ENCODE measurements at regions not wholly inside any gene's neighbourhood (a gene's known extent, or its start where the extent isn't known, plus 50 kb on each side); places are given as distances from the start of the nearest gene placed in this dataset.

- H3K36me3 Mint-ChIP-seq = no peaks in the 10 kb centered on the region
- ATAC-seq (ENCODE audit: low read depth) (no peak), DNase-seq (no peak)
- POLR2A ChIA-PET = no interaction called here
- H3K4me3 Mint-ChIP-seq = no peak overlapping the region
- no peaks in the 10 kb centered on the region for H3K27me3 Mint-ChIP-seq
- H3K27ac Mint-ChIP-seq = no peak overlapping the region
- no peaks in the 10 kb centered on the region for H3K4me1 Mint-ChIP-seq
- H3K9me3 Mint-ChIP-seq = no peaks in the 10 kb centered on the region
These were observed 50.6 kb downstream of the SLIT2 start for GRCh38 chr4:20302336-20302735.

GRCh38 chr4:20305976-20306375 is 54.3 kb downstream of the SLIT2 start:
- Mint-ChIP-seq H3K9me3 (no peaks in the 10 kb centered on the region), H3K36me3 (no peaks in the 10 kb centered on the region)
- ATAC-seq (ENCODE audit: low read depth) = no peak

GRCh38 chr4:20311856-20312255 is 60.2 kb downstream of the SLIT2 start:
- no peaks in the 10 kb centered on the region for H3K9me3 Mint-ChIP-seq
- H3K36me3 Mint-ChIP-seq = no peaks in the 10 kb centered on the region
- no peaks in the 10 kb centered on the region for H3K27me3 Mint-ChIP-seq
- no peak overlapping the region for H3K4me3 Mint-ChIP-seq
- DNase-seq (no peak), ATAC-seq (ENCODE audit: low read depth) (no peak)
- no peak overlapping the region for H3K27ac Mint-ChIP-seq
- no peaks in the 10 kb centered on the region for H3K4me1 Mint-ChIP-seq
- POLR2A ChIA-PET = no interaction called here

More at GRCh38 chr4:20305976-20306375, 54.3 kb downstream of the SLIT2 start:
- POLR2A ChIA-PET = no interaction called here
- Mint-ChIP-seq H3K27me3 (no peaks in the 10 kb centered on the region), H3K4me3 (no peak overlapping the region), H3K27ac (no peak overlapping the region), H3K4me1 (no peaks in the 10 kb centered on the region)
- DNase-seq = no peak

- DNase-seq (peak; percentile 15), ATAC-seq (ENCODE audit: low read depth) (no peak)
- Mint-ChIP-seq H3K36me3 (no peaks in the 10 kb centered on the region), H3K4me1 (no peaks in the 10 kb centered on the region), H3K9me3 (no peaks in the 10 kb centered on the region), H3K27ac (no peak overlapping the region), H3K27me3 (no peaks in the 10 kb centered on the region), H3K4me3 (no peak overlapping the region)
- POLR2A ChIA-PET = no interaction called here
These were observed 61.7 kb downstream of the SLIT2 start for GRCh38 chr4:20313237-20314030.

- Mint-ChIP-seq H3K27me3 (no peaks in the 10 kb centered on the region), H3K27ac (no peak overlapping the region), H3K9me3 (peaks cover 1% of the 10 kb centered on the region), H3K4me1 (no peaks in the 10 kb centered on the region), H3K4me3 (no peak overlapping the region), H3K36me3 (no peaks in the 10 kb centered on the region)
- DNase-seq (no peak), ATAC-seq (ENCODE audit: low read depth) (no peak)
- POLR2A ChIA-PET = no interaction called here
These were observed 65.8 kb downstream of the SLIT2 start for GRCh38 chr4:20317424-20317985.

GRCh38 chr4:20318001-20318908 is 66.5 kb downstream of the SLIT2 start:
- no peak overlapping the region for H3K4me3 Mint-ChIP-seq
- H3K27ac Mint-ChIP-seq = no peak overlapping the region
- no peaks in the 10 kb centered on the region for H3K4me1 Mint-ChIP-seq
- H3K9me3 Mint-ChIP-seq = peaks cover 1% of the 10 kb centered on the region
- ATAC-seq (ENCODE audit: low read depth) (no peak), DNase-seq (no peak)
- POLR2A ChIA-PET = no interaction called here
- H3K27me3 Mint-ChIP-seq = no peaks in the 10 kb centered on the region
- no peaks in the 10 kb centered on the region for H3K36me3 Mint-ChIP-seq

- no peak for ATAC-seq (ENCODE audit: low read depth)
- no peaks in the 10 kb centered on the region for H3K36me3 Mint-ChIP-seq
- DNase-seq = no peak
- H3K9me3 Mint-ChIP-seq = peaks cover 1% of the 10 kb centered on the region
- no peaks in the 10 kb centered on the region for H3K4me1 Mint-ChIP-seq
- H3K4me3 Mint-ChIP-seq = no peak overlapping the region
- POLR2A ChIA-PET = no interaction called here
- H3K27ac Mint-ChIP-seq = no peak overlapping the region
- no peaks in the 10 kb centered on the region for H3K27me3 Mint-ChIP-seq
These were observed 67.2 kb downstream of the SLIT2 start for GRCh38 chr4:20318909-20319277.

- DNase-seq = no peak
- Mint-ChIP-seq H3K36me3 (no peaks in the 10 kb centered on the region), H3K4me1 (no peaks in the 10 kb centered on the region), H3K27ac (no peak overlapping the region), H3K9me3 (peaks cover 1% of the 10 kb centered on the region), H3K4me3 (no peak overlapping the region), H3K27me3 (no peaks in the 10 kb centered on the region)
- ATAC-seq (ENCODE audit: low read depth) = no peak
- POLR2A ChIA-PET = no interaction called here
These were observed 68.3 kb downstream of the SLIT2 start for GRCh38 chr4:20319825-20320612.

GRCh38 chr4:20323991-20324390 is 72.3 kb downstream of the SLIT2 start:
- no peaks in the 10 kb centered on the region for H3K27me3 Mint-ChIP-seq
- no peak for DNase-seq
- H3K4me1 Mint-ChIP-seq = no peaks in the 10 kb centered on the region
- ATAC-seq (ENCODE audit: low read depth) = no peak
- H3K27ac Mint-ChIP-seq = no peak overlapping the region
- POLR2A ChIA-PET = no interaction called here
- no peak overlapping the region for H3K4me3 Mint-ChIP-seq
- H3K36me3 Mint-ChIP-seq = no peaks in the 10 kb centered on the region
- no peaks in the 10 kb centered on the region for H3K9me3 Mint-ChIP-seq

- no peak for ATAC-seq (ENCODE audit: low read depth)
- POLR2A ChIA-PET = no interaction called here
These were observed 74.8 kb downstream of the SLIT2 start for GRCh38 chr4:20326460-20326859.

GRCh38 chr4:20326977-20327376 is 75.3 kb downstream of the SLIT2 start:
- no peak for DNase-seq
- Mint-ChIP-seq H3K9me3 (peaks cover 1% of the 10 kb centered on the region), H3K27me3 (no peaks in the 10 kb centered on the region), H3K4me1 (no peaks in the 10 kb centered on the region), H3K27ac (no peak overlapping the region), H3K4me3 (no peak overlapping the region), H3K36me3 (no peaks in the 10 kb centered on the region)
- no peak for ATAC-seq (ENCODE audit: low read depth)
- POLR2A ChIA-PET = no interaction called here

More at GRCh38 chr4:20326460-20326859, 74.8 kb downstream of the SLIT2 start:
- Mint-ChIP-seq H3K4me1 (no peaks in the 10 kb centered on the region), H3K27me3 (no peaks in the 10 kb centered on the region), H3K27ac (no peak overlapping the region), H3K4me3 (no peak overlapping the region), H3K9me3 (no peaks in the 10 kb centered on the region), H3K36me3 (no peaks in the 10 kb centered on the region)
- no peak for DNase-seq

GRCh38 chr4:20327808-20328207 is 76.1 kb downstream of the SLIT2 start:
- Mint-ChIP-seq H3K27me3 (no peaks in the 10 kb centered on the region), H3K4me3 (no peak overlapping the region), H3K27ac (no peak overlapping the region), H3K36me3 (no peaks in the 10 kb centered on the region), H3K4me1 (no peaks in the 10 kb centered on the region), H3K9me3 (peaks cover 3% of the 10 kb centered on the region)
- POLR2A ChIA-PET = no interaction called here
- DNase-seq (no peak), ATAC-seq (ENCODE audit: low read depth) (no peak)

- Mint-ChIP-seq H3K27me3 (no peaks in the 10 kb centered on the region), H3K27ac (no peak overlapping the region), H3K4me3 (no peak overlapping the region), H3K9me3 (peaks cover 3% of the 10 kb centered on the region), H3K4me1 (no peaks in the 10 kb centered on the region), H3K36me3 (no peaks in the 10 kb centered on the region)
- POLR2A ChIA-PET = no interaction called here
- ATAC-seq (ENCODE audit: low read depth) (no peak), DNase-seq (no peak)
These were observed 79.9 kb downstream of the SLIT2 start for GRCh38 chr4:20331642-20332041.
